HEK293T (cell line): ENCODE measurements at regions not wholly inside any gene's neighbourhood (a gene's known extent, or its start where the extent isn't known, plus 50 kb on each side); places are given as distances from the start of the nearest gene placed in this dataset.
"Not testable (repeated sequence)": the region's sequence is repeated elsewhere in the genome, so short reads cannot be mapped to it uniquely, and the experiment has no call there.

Experiments used
- FOXA1 ChIP-seq: fragments of 450-650 bp; IDR thresholded peaks from 2 replicates; pipeline ENCODE4 v1.6.1; 2016; ENCODE audit warnings: mild to moderate bottlenecking
- FOXK2 ChIP-seq: fragments of 450-650 bp; IDR thresholded peaks from 2 replicates; pipeline ENCODE4 v1.6.1; 2016; ENCODE audit warnings: mild to moderate bottlenecking
- FOXM1 ChIP-seq: fragments of 450-650 bp; IDR thresholded peaks from 2 replicates; pipeline ENCODE4 v1.6.1; 2017; ENCODE audit warnings: mild to moderate bottlenecking, borderline replicate concordance
- HDGF ChIP-seq: fragments of 450-650 bp; IDR thresholded peaks from 2 replicates; pipeline ENCODE4 v1.6.1; 2017; ENCODE audit warnings: antibody characterized with exemption, borderline replicate concordance
- PKNOX1 ChIP-seq: fragments of 450-650 bp; IDR thresholded peaks from 2 replicates; pipeline ENCODE4 v1.6.1; 2016
- SP1 ChIP-seq: fragments of 450-650 bp; IDR thresholded peaks from 2 replicates; pipeline ENCODE4 v1.6.1; 2017
- SUZ12 ChIP-seq: fragments of 450-650 bp; IDR thresholded peaks from 2 replicates; pipeline ENCODE4 v1.6.1; 2016; ENCODE audit warnings: mild to moderate bottlenecking

GRCh38 chr10:35817109-35817508 lies 175.0 kb upstream of the FZD8 start:
- TF ChIP-seq SUZ12, SP1, FOXM1, FOXK2, HDGF, PKNOX1, FOXA1: not testable (repeated sequence)
